IMR-90 (cell line): ENCODE measurements at regions not wholly inside any gene's neighbourhood (a gene's known extent, or its start where the extent isn't known, plus 50 kb on each side); places are given as distances from the start of the nearest gene placed in this dataset.

Source experiments
- BHLHE40 ChIP-seq: fragments of 150-350 bp; IDR thresholded peaks from 2 replicates; pipeline ENCODE4 v1.6.1; 2016; ENCODE audit warnings: mild to moderate bottlenecking, low read depth, low read length
- CEBPB ChIP-seq: IDR thresholded peaks from 2 replicates; pipeline ENCODE4 v1.6.1; 2012; ENCODE audit warnings: low read depth, low read length, improper control_type of control experiment
- CHD1 ChIP-seq: IDR thresholded peaks from 2 replicates; pipeline ENCODE4 v1.6.1; 2012; ENCODE audit warnings: low read depth, low read length, improper control_type of control experiment
- POLR2A ChIP-seq: IDR thresholded peaks from 2 replicates; pipeline ENCODE4 v1.6.1; 2012; ENCODE audit warnings: mild to moderate bottlenecking, low read depth, low read length
- RAD21 ChIP-seq: IDR thresholded peaks from 2 replicates; pipeline ENCODE4 v1.6.1; 2012; ENCODE audit warnings: low read length, improper control_type of control experiment
- SMC3 ChIP-seq: fragments of 150-350 bp; IDR thresholded peaks from 2 replicates; pipeline ENCODE4 v1.6.1; 2016; ENCODE audit warnings: low read depth, mild to moderate bottlenecking, antibody characterized with exemption, low read length, moderate library complexity
- TF ChIP-seq, protein P1 (sequence below): conservative IDR thresholded peaks from 2 replicates; pipeline ENCODE4 v1.5.1; 2012; ENCODE audit warnings: mild to moderate bottlenecking, low read depth, low read length, improper control_type of control experiment
- TF ChIP-seq, protein P2 (sequence below): fragments of 150-350 bp; IDR thresholded peaks from 2 replicates; pipeline ENCODE4 v1.6.1; 2017; ENCODE audit warnings: mild to moderate bottlenecking, antibody characterized with exemption, low read length, low read depth

DNA sequence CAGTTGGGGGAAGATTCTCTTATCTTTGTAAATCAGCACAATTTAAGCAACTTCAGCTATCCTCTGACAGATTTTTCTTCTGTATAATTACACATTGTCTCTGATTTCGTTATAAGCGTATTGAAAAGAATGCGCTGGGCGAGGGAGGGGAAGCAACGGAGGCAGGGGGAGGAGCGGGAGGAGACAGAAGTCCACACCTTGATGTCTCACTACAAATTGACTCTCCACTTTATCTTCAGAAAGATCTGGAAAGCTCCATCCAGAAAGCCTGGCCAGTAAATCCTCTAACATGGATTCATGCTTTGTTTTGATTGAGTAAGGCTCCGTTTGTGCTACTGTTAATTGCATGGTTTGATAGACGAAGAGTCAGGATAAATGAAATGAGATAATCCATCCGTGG is 76.6 kb downstream of the SMIM21 start:
- TF ChIP-seq, protein P1, sequence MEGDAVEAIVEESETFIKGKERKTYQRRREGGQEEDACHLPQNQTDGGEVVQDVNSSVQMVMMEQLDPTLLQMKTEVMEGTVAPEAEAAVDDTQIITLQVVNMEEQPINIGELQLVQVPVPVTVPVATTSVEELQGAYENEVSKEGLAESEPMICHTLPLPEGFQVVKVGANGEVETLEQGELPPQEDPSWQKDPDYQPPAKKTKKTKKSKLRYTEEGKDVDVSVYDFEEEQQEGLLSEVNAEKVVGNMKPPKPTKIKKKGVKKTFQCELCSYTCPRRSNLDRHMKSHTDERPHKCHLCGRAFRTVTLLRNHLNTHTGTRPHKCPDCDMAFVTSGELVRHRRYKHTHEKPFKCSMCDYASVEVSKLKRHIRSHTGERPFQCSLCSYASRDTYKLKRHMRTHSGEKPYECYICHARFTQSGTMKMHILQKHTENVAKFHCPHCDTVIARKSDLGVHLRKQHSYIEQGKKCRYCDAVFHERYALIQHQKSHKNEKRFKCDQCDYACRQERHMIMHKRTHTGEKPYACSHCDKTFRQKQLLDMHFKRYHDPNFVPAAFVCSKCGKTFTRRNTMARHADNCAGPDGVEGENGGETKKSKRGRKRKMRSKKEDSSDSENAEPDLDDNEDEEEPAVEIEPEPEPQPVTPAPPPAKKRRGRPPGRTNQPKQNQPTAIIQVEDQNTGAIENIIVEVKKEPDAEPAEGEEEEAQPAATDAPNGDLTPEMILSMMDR: no peak
- TF ChIP-seq RAD21 (no peak), CHD1 (no peak), CEBPB (no peak), POLR2A (no peak), BHLHE40 (no peak), SMC3 (no peak)
- TF ChIP-seq, protein P2, sequence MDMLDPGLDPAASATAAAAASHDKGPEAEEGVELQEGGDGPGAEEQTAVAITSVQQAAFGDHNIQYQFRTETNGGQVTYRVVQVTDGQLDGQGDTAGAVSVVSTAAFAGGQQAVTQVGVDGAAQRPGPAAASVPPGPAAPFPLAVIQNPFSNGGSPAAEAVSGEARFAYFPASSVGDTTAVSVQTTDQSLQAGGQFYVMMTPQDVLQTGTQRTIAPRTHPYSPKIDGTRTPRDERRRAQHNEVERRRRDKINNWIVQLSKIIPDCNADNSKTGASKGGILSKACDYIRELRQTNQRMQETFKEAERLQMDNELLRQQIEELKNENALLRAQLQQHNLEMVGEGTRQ: no peak
